ENCODE measurements at regions not wholly inside any gene's neighbourhood (a gene's known extent, or its start where the extent isn't known, plus 50 kb on each side); places are given as distances from the start of the nearest gene placed in this dataset.
"Not testable (repeated sequence)": the region's sequence is repeated elsewhere in the genome, so short reads cannot be mapped to it uniquely, and the experiment has no call there.

GRCh38 chr14:38559711-38560110 lies 303.8 kb upstream of the CLEC14A start:
- no peak for TF ChIP-seq CTCF (IDR thresholded peaks at IDR 0.05; ENCODE audit: insufficient read depth, low read depth, low read length)
- TF ChIP-seq EZH2 (IDR thresholded peaks at IDR 0.05; ENCODE audit: insufficient read depth, low read length) = no peak
- peaks cover 24% of the 10 kb centered on the region for H3K9me3 Mint-ChIP-seq (ENCODE audit: unreplicated experiment)
- H3K36me3 Mint-ChIP-seq (ENCODE audit: low read depth, unreplicated experiment) = no peaks in the 10 kb centered on the region
- H3K27ac Mint-ChIP-seq (ENCODE audit: unreplicated experiment) = no peak overlapping the region
- Histone ChIP-seq H3K27me3 (ENCODE audit: insufficient read depth, low read length) (no peaks in the 10 kb centered on the region), H3K4me2 (ENCODE audit: low read length) (no peak overlapping the region), H3K27ac (ENCODE audit: low read depth, low read length) (no peak overlapping the region), H3K9ac (ENCODE audit: low read length) (no peak overlapping the region), H3K9me3 (ENCODE audit: insufficient read depth, low read depth, low read length) (no peaks in the 10 kb centered on the region), H3K4me3 (ENCODE audit: insufficient read depth, low read depth, low read length) (no peak overlapping the region), H3K36me3 (ENCODE audit: insufficient read depth, low read length) (no peaks in the 10 kb centered on the region), H3K79me2 (ENCODE audit: insufficient read depth, low read length) (no peaks in the 10 kb centered on the region), H4K20me1 (ENCODE audit: insufficient read depth, low read length) (no peaks in the 10 kb centered on the region), H3K4me1 (ENCODE audit: insufficient read depth, low read length) (no peaks in the 10 kb centered on the region), H2AFZ (ENCODE audit: low read depth, low read length) (no peak overlapping the region)
- FAIRE-seq (no peak), DNase-seq (ENCODE audit: low read depth) (no peak)
- no peaks in the 10 kb centered on the region for H3K4me1 Mint-ChIP-seq (ENCODE audit: low read depth, unreplicated experiment)
- no peaks in the 10 kb centered on the region for H3K27me3 Mint-ChIP-seq (ENCODE audit: low read depth, unreplicated experiment)
- H3K4me3 Mint-ChIP-seq (ENCODE audit: unreplicated experiment) = no peak overlapping the region

GRCh38 chr14:38557391-38557790 lies 301.5 kb upstream of the CLEC14A start:
- H3K4me2 ChIP-seq (ENCODE audit: low read length); H3K4me3 ChIP-seq (ENCODE audit: insufficient read depth, low read depth, low read length); H3K27ac Mint-ChIP-seq (ENCODE audit: unreplicated experiment); H3K9ac ChIP-seq (ENCODE audit: low read length); H3K27me3 ChIP-seq (ENCODE audit: insufficient read depth, low read length); FAIRE-seq; H3K9me3 ChIP-seq (ENCODE audit: insufficient read depth, low read depth, low read length); H3K36me3 Mint-ChIP-seq (ENCODE audit: low read depth, unreplicated experiment); H2AFZ ChIP-seq (ENCODE audit: low read depth, low read length); H3K4me1 ChIP-seq (ENCODE audit: insufficient read depth, low read length); H3K27ac ChIP-seq (ENCODE audit: low read depth, low read length); H3K4me3 Mint-ChIP-seq (ENCODE audit: unreplicated experiment); H3K36me3 ChIP-seq (ENCODE audit: insufficient read depth, low read length); H3K27me3 Mint-ChIP-seq (ENCODE audit: low read depth, unreplicated experiment); H3K79me2 ChIP-seq (ENCODE audit: insufficient read depth, low read length); H4K20me1 ChIP-seq (ENCODE audit: insufficient read depth, low read length); DNase-seq (ENCODE audit: low read depth): not testable (repeated sequence)
- Mint-ChIP-seq H3K4me1 (ENCODE audit: low read depth, unreplicated experiment) (peaks cover 10% of the 10 kb centered on the region), H3K9me3 (ENCODE audit: unreplicated experiment) (peaks cover 22% of the 10 kb centered on the region)

GRCh38 chr14:38556252-38556651 lies 300.4 kb upstream of the CLEC14A start:
- no peaks in the 10 kb centered on the region for H3K27me3 ChIP-seq (ENCODE audit: insufficient read depth, low read length)
- H3K27ac ChIP-seq (ENCODE audit: low read depth, low read length) = no peak overlapping the region
- Mint-ChIP-seq H3K27me3 (ENCODE audit: low read depth, unreplicated experiment) (no peaks in the 10 kb centered on the region), H3K27ac (ENCODE audit: unreplicated experiment) (no peak overlapping the region), H3K4me1 (ENCODE audit: low read depth, unreplicated experiment) (peaks cover 10% of the 10 kb centered on the region), H3K4me3 (ENCODE audit: unreplicated experiment) (no peak overlapping the region), H3K9me3 (ENCODE audit: unreplicated experiment) (peaks cover 22% of the 10 kb centered on the region), H3K36me3 (ENCODE audit: low read depth, unreplicated experiment) (no peaks in the 10 kb centered on the region)
- DNase-seq (ENCODE audit: low read depth) (no peak), FAIRE-seq (no peak)
- H3K4me3 ChIP-seq (ENCODE audit: insufficient read depth, low read depth, low read length) = no peak overlapping the region
- H4K20me1 ChIP-seq (ENCODE audit: insufficient read depth, low read length) = no peaks in the 10 kb centered on the region
- H3K4me1 ChIP-seq (ENCODE audit: insufficient read depth, low read length) = peaks cover 8% of the 10 kb centered on the region
- TF ChIP-seq CTCF (IDR thresholded peaks at IDR 0.05; ENCODE audit: insufficient read depth, low read depth, low read length) = no peak
- no peak for TF ChIP-seq EZH2 (IDR thresholded peaks at IDR 0.05; ENCODE audit: insufficient read depth, low read length)
- H2AFZ ChIP-seq (ENCODE audit: low read depth, low read length) = no peak overlapping the region
- H3K79me2 ChIP-seq (ENCODE audit: insufficient read depth, low read length) = no peaks in the 10 kb centered on the region
- H3K4me2 ChIP-seq (ENCODE audit: low read length) = no peak overlapping the region
- H3K9me3 ChIP-seq (ENCODE audit: insufficient read depth, low read depth, low read length) = no peaks in the 10 kb centered on the region
- H3K9ac ChIP-seq (ENCODE audit: low read length) = no peak overlapping the region
- H3K36me3 ChIP-seq (ENCODE audit: insufficient read depth, low read length) = no peaks in the 10 kb centered on the region
